ENCODE measurements at regions not wholly inside any gene's neighbourhood (a gene's known extent, or its start where the extent isn't known, plus 50 kb on each side); places are given as distances from the start of the nearest gene placed in this dataset.

DNA sequence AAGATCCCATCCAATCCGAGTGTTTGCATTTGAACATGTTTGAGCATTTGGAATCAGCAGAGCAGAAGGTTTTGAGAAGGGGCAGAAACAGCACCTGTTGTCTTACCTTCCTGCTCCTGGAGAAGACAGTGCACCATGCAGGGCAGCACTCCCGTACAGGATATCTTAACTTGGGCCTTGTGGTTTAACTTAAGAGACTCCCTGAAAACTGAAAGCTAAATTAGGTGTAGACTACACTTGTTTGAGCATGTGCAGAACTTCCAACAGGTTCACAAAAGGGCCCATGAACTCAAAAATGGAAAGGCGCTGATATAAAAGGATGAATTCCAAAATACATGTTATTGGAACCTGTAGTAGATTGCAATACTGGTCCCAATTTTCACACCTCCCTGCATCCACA, 175.4 kb upstream of the PRICKLE2 start:
- no peaks in the 10 kb centered on the region for H3K79me2 ChIP-seq (ENCODE audit: control insufficient read depth, insufficient read depth, low read length)
- no peak for FAIRE-seq

More for the DNA sequence above, 175.4 kb upstream of the PRICKLE2 start:
- CTCF ChIA-PET (ENCODE audit: low intra/inter-chr PET ratio), result no interaction called here
- BruUV-seq (replicated peaks), result no TSS peak
- H4K20me1 ChIP-seq (replicated peaks; ENCODE audit: control insufficient read depth, insufficient read depth, low read length), result no peaks in the 10 kb centered on the region
- TF ChIP-seq SMAD4 (CRISPR knock-in tag; conservative IDR thresholded peaks at IDR 0.05) (no peak), ZNF224 (CRISPR knock-in tag; IDR thresholded peaks at IDR 0.05) (no peak), CBFA2T3 (IDR thresholded peaks at IDR 0.05) (no peak), TAF1 (IDR thresholded peaks at IDR 0.05; ENCODE audit: control insufficient read depth, extremely low read depth, insufficient read depth, low read length, severe bottlenecking) (no peak), PHF8 (IDR thresholded peaks at IDR 0.05; ENCODE audit: borderline replicate concordance, low read length) (no peak), SMARCB1 (IDR thresholded peaks at IDR 0.05; ENCODE audit: insufficient read length, low read depth) (no peak), HSF4 (CRISPR knock-in tag; IDR thresholded peaks at IDR 0.05; ENCODE audit: borderline replicate concordance) (no peak), GATAD2B (IDR thresholded peaks at IDR 0.05; ENCODE audit: borderline replicate concordance) (no peak), ZNF12 (CRISPR knock-in tag; IDR thresholded peaks at IDR 0.05) (no peak)
- TF ChIP-seq, protein P1, sequence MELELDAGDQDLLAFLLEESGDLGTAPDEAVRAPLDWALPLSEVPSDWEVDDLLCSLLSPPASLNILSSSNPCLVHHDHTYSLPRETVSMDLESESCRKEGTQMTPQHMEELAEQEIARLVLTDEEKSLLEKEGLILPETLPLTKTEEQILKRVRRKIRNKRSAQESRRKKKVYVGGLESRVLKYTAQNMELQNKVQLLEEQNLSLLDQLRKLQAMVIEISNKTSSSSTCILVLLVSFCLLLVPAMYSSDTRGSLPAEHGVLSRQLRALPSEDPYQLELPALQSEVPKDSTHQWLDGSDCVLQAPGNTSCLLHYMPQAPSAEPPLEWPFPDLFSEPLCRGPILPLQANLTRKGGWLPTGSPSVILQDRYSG (tag; conservative IDR thresholded peaks at IDR 0.05; ENCODE audit: low read depth), result no peak
- TF ChIP-seq, protein P2, sequence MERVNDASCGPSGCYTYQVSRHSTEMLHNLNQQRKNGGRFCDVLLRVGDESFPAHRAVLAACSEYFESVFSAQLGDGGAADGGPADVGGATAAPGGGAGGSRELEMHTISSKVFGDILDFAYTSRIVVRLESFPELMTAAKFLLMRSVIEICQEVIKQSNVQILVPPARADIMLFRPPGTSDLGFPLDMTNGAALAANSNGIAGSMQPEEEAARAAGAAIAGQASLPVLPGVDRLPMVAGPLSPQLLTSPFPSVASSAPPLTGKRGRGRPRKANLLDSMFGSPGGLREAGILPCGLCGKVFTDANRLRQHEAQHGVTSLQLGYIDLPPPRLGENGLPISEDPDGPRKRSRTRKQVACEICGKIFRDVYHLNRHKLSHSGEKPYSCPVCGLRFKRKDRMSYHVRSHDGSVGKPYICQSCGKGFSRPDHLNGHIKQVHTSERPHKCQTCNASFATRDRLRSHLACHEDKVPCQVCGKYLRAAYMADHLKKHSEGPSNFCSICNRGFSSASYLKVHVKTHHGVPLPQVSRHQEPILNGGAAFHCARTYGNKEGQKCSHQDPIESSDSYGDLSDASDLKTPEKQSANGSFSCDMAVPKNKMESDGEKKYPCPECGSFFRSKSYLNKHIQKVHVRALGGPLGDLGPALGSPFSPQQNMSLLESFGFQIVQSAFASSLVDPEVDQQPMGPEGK (CRISPR knock-in tag; IDR thresholded peaks at IDR 0.05; ENCODE audit: borderline replicate concordance), result no peak
- no peak overlapping the region for H3K9ac ChIP-seq (ENCODE audit: insufficient read depth in 1 of 2, low read depth in 2 of 2, low read length in 2 of 2)
- 0% methylated on average over 3 of the region's 3 CpGs for WGBS (ENCODE audit: insufficient coverage, low coverage, missing lambda C conversion rate)
- in situ Hi-C loops (cut with MboI) (no loop called here), intact Hi-C loops (cut with micrococcal nuclease) (no loop called here)
- H3K4me2 ChIP-seq (ENCODE audit: insufficient read depth, low read length), result no peak overlapping the region
- H2AFZ ChIP-seq (ENCODE audit: low read depth, low read length), result no peak overlapping the region
- ATAC-seq (no peak), DNase-seq (ENCODE audit: extremely low read depth in 1 of 4, low spot score in 3 of 4) (no peak)
- no peaks in the 10 kb centered on the region for H3K27me3 ChIP-seq (ENCODE audit: control insufficient read depth in 2 of 2, insufficient read depth in 2 of 2, low read length in 2 of 2)
- no peak overlapping the region for H3K27ac ChIP-seq (ENCODE audit: extremely low read depth, low read depth, low read length)
- POLR2A ChIA-PET, result no interaction called here
- no peaks in the 10 kb centered on the region for H3K4me1 ChIP-seq (replicated peaks in 1 of 2; ENCODE audit: control insufficient read depth in 2 of 2, insufficient read depth in 2 of 2, low read length in 2 of 2)
- no peaks in the 10 kb centered on the region for H3K9me3 ChIP-seq (replicated peaks; ENCODE audit: control insufficient read depth, insufficient read depth, low read depth, low read length)
- H3K36me3 ChIP-seq (ENCODE audit: control insufficient read depth, insufficient read depth, low read length), result no peaks in the 10 kb centered on the region
- no peaks in the 10 kb centered on the region for H3K9me1 ChIP-seq (ENCODE audit: control insufficient read depth, insufficient read depth, low read length)
- H3K4me3 ChIP-seq, result no peak overlapping the region
